HuH-7 (cell line): ENCODE measurements at regions not wholly inside any gene's neighbourhood (a gene's known extent, or its start where the extent isn't known, plus 50 kb on each side); places are given as distances from the start of the nearest gene placed in this dataset.
"Not testable (repeated sequence)": the region's sequence is repeated elsewhere in the genome, so short reads cannot be mapped to it uniquely, and the experiment has no call there.

Source experiments
- DNase-seq: peaks from one replicate; pipeline ENCODE4 v3.0.0; 2011; ENCODE audit warnings: low spot score

DNA sequence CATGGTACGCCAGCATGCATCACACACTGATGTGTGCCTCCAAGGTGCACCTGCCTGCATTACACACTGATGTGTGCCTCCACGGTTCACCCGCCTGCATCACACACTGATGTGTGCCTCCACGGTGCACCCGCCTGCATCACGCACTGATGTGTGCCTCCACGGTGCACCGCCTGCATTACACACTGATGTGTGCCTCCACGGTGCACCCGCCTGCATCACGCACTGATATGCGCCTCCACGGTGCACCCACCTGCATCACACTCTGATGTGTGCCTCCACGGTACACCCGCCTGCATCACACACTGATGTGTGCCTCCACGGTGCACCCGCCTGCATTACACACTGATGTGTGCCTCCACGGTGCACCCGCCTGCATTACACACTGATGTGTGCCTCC is 223.1 kb upstream of the SHH start:
- not testable (repeated sequence) for DNase-seq

DNA sequence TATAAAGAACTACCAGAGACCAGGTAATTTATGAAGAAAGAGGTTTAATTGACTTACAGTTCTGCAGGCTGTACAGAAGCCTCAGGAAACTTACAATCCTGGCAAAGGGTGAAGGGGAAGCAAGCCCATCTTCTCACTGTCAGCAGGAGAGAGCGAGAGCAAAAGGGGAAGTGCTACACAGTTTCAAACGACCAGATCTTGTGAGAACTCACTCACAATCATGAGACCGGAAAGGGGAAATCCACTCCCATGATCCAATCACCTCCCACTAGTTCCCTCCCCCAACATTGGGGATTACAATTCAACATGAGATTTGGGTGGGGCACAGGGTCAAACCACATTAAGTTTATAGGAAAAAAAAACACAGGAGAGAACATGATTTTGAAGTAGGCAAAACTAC is 222.1 kb upstream of the SHH start:
- no peak for DNase-seq

DNA sequence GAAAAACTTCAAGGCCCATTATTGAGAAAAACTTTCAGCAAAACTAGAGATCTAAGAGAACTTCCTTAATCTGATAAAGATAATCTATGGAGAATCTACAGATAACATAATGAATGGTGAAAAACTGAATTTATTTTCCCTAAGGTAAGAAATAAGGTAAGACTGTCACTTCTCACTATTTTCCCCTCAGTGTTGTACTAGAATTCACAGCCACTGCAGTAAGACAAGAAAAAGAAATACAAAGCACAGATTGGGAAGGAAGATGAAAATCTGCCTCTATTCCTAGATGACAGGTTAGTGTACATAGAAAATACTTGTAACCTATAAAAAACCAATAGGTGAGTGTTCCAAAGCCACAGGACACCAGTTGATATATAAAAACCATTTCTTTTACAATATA is 220.7 kb upstream of the SHH start:
- DNase-seq = no peak

DNA sequence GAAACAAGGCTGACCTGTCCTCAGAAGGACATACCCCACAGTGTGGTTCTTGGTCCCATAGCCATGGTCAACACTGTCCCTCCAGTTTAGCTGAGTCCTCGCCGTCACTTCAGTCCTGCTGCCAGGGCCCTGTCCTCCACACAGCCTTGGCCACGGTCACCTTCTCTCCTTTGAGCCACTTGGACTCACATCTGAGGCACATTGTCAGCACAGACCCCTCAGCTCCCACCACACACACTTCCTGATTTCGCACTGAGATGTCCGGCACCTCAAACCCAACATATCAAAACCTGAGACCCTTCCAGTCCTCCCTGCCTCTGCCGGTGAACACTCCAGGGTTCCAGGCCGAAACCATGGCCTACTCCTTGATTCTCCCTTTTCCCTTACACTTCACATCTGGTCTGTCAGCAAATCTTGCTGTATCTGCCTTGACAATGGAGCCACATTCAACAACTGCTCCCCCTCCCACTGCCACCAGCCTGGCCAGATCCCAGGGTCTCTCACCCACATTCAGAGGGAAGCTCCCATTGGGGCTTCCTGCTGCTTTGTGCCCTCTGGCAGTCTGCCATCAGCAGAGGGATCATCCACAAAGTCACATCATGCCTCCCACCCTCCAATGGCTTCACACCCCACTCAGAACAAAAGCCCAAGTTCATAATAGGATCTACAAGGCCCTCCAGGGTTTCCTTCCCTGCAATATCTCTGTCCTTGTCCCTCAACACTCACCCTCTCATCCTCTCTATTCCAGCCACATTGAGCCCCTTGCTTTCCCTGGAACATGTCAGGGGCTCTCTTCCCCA is 219.6 kb upstream of the SHH start:
- no peak for DNase-seq

DNA sequence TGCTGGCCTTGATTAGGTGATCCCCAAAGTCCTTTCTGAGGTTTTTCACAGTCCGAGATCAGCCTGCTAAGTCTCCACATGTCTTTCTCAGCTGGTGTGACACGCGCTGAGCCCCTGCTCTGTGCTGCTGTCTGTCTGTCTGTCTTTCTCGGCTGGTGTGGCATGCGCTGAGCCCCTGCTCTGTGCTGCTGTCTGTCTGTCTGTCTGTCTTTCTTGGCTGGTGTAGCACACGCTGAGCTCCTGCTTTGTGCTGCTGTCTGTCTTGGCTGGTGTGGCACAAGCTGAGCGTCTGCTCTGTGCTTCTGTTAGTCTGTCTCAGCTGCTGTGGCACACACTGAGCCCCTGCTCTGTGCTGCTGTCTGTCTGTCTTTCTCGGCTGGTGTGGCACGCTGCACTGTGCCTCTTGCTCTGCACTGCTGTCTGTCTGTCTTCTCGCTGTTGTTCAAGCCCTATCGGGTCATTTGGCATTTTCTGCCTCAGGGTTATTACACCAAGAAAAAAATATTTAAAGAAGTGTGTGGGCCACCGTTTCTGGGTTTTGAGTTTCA is 217.3 kb upstream of the SHH start:
- no peak for DNase-seq

DNA sequence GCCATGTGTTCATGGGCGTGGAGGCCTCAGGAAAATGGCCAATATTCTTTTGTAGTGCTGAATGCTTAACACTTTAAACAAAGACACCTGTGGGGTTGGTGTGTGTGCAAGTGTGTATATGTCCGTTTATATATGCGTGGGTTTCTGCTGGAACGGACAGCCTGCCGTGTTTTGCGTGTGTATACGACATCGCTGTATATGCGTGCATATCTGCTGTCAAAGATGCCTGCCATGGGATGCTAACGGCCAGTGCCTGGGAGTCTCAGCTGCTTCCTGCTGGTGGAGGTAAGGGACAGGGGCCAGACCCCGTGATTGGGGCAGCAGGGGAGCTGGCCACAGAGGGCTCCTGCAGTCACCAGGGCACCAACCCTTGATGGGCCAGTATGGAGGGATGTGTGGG is 216.3 kb upstream of the SHH start:
- DNase-seq = no peak

DNA sequence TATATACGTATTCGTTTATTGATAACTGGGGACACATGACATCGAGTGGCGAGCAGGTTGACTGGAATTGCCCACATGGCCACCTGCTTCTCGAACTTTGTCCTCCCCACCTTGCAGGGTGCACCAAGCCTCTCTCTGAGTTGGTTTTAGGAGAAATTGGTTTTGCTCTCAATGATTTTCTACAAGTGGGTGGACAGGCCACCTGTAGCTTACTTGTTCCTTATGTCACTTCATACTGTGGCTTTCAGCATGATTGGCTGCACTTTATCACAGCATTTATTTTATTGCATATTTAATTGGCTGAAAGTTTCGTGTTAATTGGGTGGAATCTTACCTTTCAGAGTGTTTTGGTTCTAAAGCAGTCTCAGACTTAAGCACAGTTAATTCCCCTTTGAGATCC is 215.6 kb upstream of the SHH start:
- DNase-seq = no peak

DNA sequence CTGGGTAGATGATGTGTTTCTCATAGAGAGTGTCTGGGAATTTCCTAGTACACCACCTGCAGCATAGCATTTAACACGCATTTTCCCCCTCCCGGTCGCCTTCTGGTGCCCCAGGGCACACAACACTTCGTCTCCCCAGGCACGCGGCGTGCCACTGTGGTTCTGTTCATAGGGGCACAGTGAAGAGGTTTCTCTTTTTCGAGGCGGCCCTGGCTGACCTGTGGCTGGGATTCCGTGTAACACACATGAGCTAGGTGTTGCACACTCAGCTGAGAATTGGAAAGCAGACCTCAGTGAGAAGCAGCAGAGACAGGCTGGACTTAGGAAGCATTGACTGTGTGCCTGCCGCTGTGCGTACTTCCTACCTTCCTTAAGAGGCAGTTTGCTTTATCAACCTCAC is 214.3 kb upstream of the SHH start:
- no peak for DNase-seq

DNA sequence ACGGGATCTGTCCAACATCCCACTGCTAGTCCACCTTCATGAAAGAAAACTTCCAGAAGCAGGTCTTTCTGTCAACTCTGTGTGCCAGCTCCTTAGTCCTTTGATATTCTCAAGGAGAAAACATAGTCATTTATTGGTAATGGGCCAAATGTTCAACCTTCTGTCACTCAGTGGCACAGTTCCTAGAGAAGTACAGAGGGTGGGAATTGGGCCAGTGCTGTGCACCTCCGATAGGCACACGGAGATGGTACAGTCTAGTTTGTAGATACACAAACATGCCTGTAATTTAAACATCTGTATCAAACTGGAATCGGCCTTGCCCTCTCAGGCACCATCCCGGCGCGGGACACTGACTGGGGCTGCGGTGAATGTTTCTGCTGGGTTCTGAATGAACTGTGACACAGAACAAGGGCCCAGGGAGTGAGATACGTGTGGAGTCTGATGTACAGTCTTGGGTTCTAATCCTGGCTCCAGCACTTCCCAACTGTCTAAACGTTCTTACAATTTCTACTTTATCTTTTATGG is 213.9 kb upstream of the SHH start:
- DNase-seq = no peak

DNA sequence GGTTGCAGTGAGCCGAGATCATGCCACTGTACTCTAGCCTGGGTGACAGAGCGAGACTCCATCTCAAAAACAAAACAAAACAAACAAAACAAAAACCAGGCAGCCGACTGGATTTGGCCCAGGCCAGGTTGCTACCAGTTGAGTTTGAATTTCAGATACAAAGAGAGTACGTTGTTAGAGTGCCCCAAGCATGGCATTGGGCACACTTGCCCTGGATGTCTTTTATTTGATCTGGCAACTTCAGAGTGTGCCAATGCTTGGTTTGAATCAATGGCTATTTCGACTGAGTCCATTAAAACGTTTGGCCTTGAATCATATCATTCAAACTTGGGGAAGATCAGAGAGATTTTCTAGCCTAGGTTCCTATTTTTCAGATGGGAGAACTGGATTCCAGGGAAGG is 213.4 kb upstream of the SHH start:
- no peak for DNase-seq

DNA sequence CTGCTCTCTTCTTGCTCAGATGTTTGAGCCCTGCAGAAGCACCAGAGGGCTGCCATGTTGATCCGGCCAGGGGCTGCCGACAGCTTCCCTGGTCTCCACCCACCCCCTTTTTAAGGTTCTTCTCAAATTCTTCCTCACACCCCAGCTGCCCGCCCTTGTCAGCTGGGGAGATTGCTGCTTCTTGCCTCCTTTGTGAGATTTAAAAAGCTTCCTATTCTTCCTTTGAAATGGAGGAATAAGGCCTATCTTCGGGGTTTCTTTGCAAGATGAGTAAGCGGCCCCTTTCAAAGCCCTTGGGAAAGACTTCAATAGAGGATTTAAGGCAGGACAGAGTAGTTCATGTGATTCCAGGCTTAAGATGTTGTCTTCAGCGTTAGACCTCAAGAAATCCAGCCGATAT is 211.9 kb upstream of the SHH start:
- no peak for DNase-seq

DNA sequence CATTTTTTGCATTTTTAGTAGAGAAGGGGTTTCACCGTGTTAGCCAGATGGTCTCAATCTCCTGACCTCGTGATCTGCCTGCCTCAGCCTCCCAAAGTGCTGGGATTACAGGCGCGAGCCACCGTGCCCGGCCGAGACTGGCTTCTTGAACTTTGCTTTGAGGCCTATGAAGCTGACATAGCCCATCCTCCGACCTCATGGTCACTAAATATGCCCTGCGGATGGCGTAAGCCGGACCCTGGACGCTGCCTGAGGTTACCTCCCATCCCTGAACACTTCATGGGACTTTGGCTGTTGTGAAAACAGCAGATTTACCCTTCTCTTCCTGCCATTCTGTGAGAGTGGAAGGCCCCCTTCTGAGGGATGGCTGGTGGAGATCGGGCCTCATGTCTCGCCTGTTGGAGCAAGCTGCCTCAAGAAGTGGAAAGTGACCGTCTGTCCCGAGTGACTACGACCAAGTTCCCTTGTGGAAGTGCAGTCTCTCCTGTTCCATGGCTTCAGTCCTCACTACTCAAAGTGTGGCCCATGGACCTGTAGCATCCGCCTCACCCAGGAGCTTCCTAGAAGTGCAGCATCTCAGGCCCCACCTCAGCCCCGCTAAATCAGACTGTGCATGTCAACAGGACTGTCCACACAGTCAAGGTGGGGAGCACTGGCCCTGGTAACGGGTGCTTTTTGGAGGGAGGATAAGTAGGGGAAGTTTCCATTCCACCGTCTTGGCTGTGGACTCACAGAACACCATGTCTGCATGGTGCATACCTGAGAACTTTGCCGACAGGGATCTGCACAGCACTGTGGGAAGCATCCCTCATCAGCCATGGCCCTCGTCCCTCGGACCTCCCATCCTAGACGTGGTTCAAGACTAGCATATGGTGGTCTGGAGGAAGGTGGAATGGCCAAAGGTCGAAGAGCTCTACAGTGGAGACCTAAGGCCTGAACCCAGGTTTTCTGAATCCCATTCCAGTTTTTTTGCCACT is 210.5 kb upstream of the SHH start:
- no peak for DNase-seq

DNA sequence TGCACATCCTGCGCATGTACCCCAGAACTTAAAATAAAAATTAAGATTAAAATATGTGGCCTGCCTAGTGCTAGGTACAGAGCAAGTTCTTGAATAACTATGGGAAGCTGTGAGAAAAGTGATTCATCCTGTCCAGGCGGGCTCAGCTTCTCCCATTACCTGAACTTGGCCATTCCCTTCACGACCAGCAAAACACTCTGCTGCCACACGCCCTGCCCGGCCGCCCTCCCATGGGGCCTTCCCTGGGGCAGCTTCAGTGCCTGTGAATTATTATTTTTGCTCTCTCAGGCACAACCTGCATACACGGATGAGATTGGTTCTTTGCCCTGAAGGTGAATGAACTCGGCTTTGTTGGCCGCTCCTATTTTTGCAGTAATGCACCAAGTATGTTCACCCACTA is 209.2 kb upstream of the SHH start:
- no peak for DNase-seq

DNA sequence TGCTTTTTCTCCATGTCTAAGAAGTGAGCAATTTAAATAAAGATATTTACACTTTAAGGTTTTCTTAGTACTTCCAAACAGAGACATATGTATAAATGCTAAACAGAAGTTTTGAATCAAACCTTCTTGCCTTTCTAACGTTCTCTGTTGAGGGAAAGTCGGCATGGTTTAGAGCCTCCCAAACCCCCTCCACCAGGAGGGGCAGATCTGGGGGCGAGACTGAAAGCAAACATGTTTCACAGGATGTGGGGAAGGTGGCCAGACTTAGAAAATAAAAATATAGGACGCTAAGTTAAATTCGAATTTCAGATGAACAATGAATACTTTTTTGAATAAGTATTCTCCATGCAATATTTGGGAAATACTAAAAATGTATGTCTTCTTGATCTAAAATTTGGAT is 208.3 kb upstream of the SHH start:
- no peak for DNase-seq

DNA sequence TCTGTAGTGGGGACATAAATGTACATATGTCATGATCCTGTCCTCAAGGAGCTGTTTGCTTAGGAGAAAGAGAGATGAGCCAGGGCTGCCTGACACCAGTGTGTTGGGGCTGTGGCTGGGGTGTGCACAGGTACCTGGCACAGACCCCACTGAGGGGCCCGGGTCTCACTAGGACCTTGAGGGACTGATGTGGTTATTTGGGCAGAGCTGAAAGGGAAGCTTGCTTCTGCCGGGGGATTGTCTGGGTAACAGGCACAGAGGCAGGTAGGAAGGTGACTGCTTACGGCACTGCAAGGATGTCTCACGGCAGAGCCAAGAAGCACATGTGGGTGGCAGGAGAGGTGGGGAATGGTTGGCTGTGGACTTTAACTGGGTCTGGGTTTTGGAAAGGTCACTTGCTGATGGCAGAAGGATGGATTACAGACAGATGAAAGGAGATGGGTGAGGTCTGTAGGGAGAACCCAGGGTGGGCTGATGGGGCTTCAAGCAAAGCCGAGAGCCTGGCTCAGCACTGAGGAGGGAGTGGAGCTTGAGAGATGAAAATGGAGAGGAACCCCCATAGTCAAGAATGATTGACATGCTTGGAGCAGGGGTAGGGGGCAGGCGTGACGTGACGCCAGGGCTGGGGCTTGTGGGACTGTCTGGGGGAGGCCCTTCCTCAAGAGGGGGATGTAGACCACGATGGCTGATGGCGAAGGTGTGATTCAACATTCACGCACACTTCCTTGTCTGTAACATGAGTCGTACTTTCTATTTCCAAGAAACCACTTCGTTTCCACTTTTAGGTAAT is 207.7 kb upstream of the SHH start:
- DNase-seq = no peak

DNA sequence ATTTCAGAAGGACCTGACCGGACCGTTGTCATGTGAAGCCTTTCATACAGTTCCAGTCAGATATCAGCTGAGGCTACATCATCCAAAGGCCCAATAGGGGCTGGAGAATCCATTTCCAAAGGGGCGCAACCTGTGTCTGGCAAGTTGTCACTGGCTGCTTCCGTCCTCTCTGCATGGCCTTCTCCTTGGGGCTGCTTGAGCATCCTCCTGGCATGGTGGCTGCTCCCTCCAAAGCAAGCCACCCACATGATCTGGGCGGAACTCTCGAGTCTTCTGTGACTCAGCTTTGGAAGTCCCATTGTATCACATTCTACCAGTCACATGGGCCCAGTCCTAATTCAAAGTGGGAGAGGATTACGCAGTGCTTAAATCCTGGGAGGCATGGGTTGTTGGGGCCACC is 207.0 kb upstream of the SHH start:
- DNase-seq = no peak

DNA sequence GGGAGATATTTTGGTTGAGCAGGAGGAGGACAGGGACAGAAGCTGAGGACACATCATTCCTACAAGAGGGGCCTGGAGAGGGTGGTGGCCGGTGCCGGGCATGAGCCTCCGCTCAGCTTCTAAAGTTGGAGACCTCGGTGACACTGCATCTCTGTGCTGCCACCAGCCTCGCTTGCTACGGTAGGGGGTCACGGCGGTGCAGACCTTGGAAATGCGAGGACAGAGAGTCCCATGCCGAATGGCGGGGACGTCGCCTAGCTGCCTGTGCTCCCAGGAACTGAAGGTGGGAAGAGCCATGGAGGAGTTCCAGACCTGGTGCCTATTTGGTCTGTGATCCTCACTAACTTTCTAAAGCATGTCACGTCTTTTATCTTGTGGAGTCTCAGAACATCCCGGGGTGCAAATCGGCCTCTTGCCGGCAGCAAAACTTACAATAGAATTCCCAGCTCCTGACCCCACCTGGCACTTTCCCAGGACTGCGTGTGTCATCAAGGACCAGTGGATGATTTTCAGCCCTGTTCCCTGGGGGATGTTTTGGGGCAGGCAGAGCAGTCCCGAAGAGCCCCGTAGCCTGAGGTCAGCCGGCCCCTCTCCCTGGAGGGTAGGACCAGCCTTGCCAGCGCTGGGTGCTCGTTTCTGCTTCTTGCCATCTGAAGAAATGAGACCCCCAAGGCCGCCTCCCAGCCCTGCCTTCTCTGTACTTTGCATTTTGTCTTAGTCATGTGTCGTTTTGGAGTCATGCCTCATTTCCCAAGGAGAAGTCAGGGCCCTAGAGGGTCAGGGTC is 205.8 kb upstream of the SHH start:
- DNase-seq = no peak

DNA sequence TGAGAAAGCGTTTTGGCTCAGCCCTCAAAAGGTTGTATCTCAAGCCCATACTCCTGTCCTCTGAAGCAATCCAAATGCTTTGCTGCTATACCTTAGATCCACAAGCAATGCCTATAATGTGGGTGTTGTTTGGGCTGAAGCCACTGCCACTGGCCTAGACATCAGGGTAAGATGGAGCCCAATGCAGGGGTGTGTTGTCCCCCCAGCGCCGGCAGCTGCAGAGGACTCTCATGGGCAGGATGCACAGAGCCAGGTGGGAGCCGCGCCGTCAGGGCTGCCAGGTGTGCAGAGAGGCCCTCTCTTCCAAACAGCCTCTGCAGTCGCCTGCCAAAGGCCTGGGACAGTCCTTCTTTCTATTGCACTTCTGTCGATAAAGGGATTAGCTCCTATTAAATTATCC is 205.2 kb upstream of the SHH start:
- DNase-seq = no peak

DNA sequence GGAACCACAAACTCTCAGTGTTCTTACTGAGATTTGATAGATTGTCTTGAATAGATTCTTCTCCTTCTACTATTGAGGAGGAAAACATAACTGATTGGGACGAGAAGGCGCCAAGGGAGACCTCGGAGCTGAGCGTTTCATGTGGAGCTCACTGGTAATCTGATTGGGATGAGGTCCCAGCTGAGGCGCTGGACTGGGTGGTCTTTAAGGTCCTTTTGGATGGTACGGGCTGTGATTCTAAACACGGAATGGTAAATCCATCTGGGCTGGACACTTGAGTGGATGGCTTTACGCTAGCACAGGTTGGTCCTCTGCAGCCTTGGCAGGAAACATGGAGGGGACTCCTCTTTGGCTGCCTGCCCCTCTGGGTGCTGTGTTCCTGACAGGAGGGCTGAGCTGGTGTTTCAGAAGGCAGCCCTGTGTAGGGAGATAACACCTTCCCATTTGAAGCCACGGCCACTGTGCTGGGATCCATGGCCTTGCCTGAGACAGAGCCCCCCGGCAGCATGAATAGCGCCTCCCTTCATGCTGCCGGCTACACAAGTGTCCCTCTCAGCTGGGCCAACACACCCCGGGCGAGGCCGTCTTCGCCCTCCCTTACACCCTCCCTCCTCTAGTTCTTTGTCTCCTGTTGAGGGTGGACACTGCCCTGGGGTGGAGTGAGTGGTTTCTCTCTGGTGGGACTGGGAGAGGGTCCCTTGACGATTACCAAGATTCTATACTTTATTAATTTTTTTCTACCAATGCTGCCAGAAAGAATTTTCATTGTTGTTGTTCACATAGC is 203.2 kb upstream of the SHH start:
- DNase-seq = no peak

DNA sequence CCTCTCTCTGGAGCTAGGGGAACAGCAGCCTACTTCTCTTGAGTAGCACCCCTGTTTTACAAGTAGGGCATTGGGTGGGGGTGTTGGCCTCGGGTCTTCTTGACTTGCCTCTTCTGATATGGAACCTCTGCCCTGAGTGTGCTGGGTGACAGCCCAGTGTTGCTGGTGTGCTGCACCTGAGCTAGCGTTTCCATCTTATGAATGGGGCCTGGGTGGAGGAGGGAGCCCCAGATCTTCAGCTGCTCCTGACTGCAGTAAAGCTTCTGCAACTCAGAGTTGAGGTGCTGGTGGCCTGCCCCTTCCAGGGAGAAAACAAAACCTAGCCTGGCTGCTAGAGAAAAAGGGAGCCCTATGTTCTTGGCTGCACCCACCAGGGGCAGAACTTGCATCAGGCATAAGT is 202.5 kb upstream of the SHH start:
- no peak for DNase-seq
